Urothelium cell line (cell line): ENCODE measurements at regions not wholly inside any gene's neighbourhood (a gene's known extent, or its start where the extent isn't known, plus 50 kb on each side); places are given as distances from the start of the nearest gene placed in this dataset.

Experiments used
- DNase-seq: peaks from one replicate; pipeline ENCODE4 v3.0.0; 2011; ENCODE audit warnings: low spot score, mixed read lengths
- FAIRE-seq: peaks from 2 replicates; lab custom pipeline; 2011; peaks lifted over from hg19 to GRCh38; lab: Jason Lieb, UNC

DNA sequence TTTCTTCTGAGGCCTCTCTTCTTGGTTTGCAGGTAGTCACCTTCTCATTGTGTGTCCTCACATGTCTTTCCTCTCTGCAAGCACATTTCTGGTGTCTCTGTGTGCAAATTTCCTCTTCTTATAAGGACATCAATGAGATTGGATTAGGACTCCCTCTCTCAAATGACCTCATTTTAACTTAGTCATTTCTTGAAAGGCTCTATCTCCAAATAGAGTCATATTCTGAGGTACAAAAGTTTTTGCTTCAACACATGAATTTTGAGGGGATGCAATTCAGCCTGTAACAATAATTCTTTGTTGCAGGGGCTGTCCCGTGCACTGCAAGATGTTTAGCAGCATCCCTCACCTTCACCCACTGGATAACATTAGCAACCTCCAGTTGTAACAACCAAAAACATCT lies 115.0 kb upstream of the DCBLD2 start:
- DNase-seq (no peak), FAIRE-seq (no peak)

GRCh38 chr3:99013777-99014315 lies 112.4 kb upstream of the DCBLD2 start:
- DNase-seq (no peak), FAIRE-seq (no peak)

GRCh38 chr3:99013077-99013476 lies 111.6 kb upstream of the DCBLD2 start:
- DNase-seq (no peak), FAIRE-seq (no peak)

DNA sequence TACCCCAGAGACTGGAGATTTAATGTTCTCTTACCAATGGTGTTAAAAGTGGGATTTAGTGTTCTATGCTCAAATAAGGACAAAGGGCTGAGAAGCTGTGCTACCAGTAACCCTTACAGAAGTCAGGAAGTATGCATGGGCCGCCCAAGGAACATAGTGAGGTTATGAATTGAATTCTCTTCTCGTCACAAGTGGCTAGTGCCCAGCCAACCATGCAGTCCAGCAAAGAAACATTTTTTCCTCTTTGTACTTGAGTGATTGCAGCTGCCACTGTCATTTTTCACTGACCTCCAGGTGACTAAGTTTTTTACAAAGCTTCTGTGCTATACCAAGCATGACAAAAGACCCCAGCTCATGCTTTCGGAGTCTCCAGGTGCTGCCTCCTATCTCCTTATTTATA lies 110.6 kb upstream of the DCBLD2 start:
- no peak for FAIRE-seq
- no peak for DNase-seq

GRCh38 chr3:99009851-99010250 lies 108.4 kb upstream of the DCBLD2 start:
- DNase-seq, result no peak
- FAIRE-seq, result no peak

DNA sequence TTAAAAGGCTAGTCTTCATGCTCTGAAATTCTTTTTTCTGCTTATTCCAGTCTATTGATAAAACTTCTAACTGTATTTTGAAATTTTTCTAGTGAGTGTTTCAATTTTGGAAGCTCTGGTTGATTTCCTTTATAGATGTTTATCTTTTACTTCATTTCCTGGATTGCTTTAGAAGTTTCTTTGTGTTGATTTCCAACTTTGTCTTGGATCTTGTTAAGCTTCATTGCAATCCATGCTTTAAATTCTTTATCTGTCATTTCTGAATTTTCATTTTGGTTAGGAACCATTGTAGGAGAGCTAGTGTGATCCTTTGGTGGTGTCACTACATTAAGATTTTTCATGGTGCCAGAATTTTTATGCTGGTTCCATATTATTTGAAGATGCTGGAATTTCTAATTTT lies 105.2 kb upstream of the DCBLD2 start:
- no peak for DNase-seq
- no peak for FAIRE-seq

- FAIRE-seq (no peak), DNase-seq (no peak)
These were observed 98.2 kb upstream of the DCBLD2 start for GRCh38 chr3:98999675-99000074.

DNA sequence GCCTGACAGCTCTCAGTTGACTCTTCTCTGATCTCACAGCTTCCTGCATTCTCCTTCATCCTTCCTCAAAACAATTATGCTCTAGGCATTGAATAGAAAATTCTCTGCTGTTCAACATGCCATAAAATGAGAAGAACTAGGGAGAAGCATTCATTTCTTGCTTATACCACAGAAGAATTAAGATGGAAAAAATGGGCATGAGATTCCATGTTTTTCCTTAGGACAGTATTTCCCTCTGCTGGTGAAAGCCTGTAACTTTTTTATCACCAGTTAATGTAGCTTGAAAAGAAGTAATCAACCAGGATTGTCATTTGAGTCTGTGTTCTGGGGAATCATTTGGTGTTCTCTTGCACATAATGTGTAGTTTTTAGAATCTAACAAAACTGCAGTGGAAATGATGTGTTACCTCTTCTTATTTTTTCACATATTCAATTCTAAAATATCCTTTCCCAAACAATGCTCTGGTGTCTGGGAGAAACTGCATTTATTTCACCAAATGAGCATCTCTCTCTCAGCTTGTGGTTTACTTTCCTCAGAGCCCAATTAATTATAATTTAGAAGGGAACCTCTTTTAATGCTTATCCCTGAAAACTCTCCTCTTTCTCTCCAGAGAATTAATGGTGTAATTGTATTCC lies 92.8 kb upstream of the DCBLD2 start:
- FAIRE-seq (no peak), DNase-seq (peak; percentile 22)

- DNase-seq, result no peak
- peak; percentile 58 for FAIRE-seq
These were observed 89.9 kb upstream of the DCBLD2 start for GRCh38 chr3:98991393-98991792.

DNA sequence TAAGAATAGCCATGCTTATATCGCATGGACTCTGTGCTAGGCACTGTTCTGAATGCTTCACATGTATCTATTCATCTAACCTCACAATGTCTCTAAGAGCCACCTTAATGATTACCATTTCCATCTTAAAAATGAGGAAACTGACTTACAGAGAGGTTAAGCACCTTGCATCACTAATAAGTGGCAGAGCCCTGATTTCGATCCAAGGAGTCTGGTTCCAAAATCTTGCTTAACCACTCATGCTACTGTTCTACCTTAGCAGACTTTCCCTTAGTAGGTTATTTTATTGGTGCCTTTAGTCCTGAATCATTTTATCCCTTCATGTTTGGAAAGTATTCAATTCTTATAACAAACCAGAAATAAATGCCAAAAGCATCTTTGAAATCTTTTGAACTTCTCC lies 89.2 kb upstream of the DCBLD2 start:
- FAIRE-seq (no peak), DNase-seq (no peak)

DNA sequence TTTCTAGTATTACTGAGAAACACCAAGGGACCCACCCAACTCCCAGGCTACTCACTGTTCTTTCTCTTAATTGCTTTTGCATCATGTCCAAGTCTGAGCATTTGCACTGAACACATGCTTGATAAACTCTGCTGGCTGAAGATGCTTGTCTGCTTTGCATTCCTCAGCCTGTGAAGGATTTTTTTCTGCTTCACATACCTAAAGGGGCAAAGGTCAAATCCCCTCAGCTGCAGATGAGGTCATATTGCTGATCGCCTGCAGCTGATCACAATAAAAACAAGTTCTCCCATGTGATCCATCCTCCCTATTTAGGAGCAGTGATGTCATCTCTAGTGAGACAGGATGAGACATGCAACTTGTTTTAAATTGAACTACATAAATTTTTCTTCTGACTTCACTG lies 84.6 kb upstream of the DCBLD2 start:
- DNase-seq, result peak; percentile 77
- FAIRE-seq, result peak; percentile 44

GRCh38 chr3:98985431-98985830 lies 83.9 kb upstream of the DCBLD2 start:
- FAIRE-seq (no peak), DNase-seq (no peak)

GRCh38 chr3:98984024-98984423 lies 82.5 kb upstream of the DCBLD2 start:
- FAIRE-seq, result no peak
- DNase-seq, result no peak

- no peak for DNase-seq
- peak; percentile 73 for FAIRE-seq
These were observed 80.9 kb upstream of the DCBLD2 start for GRCh38 chr3:98982351-98982750.

DNA sequence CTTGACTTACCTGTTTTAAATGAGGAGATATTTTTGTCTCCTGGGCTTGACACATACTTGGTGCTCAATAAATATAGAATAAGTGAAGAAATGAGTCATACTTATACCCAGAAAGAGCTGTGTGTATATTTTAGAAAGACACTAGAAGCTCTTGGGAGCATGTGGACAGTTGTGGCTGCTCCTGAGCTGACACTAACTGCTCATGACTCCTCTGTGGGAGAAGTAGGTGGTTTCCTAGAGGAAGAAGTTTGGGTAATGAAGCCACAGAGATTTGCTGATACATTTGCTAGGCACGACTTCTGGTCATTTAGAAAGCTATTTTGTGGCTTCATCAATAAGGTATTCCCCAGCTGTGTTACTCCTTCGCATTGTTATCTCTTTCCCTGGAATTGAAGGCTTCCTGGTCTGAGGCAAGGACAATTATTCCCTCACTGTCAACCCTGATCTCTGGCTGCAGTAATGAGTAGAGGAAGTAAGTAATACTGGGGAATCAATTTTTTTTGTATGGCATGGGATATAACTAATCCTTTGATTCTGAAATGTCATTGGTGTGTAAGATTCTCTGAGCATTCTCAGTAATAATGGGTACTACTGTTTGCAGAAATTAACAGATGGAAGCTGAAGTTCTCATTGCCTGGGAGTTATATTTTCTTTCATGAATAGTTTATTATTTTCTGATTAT lies 79.6 kb upstream of the DCBLD2 start:
- peak; percentile 61 for DNase-seq
- FAIRE-seq, result peak; percentile 91

GRCh38 chr3:98979296-98979695 lies 77.8 kb upstream of the DCBLD2 start:
- no peak for DNase-seq
- no peak for FAIRE-seq

DNA sequence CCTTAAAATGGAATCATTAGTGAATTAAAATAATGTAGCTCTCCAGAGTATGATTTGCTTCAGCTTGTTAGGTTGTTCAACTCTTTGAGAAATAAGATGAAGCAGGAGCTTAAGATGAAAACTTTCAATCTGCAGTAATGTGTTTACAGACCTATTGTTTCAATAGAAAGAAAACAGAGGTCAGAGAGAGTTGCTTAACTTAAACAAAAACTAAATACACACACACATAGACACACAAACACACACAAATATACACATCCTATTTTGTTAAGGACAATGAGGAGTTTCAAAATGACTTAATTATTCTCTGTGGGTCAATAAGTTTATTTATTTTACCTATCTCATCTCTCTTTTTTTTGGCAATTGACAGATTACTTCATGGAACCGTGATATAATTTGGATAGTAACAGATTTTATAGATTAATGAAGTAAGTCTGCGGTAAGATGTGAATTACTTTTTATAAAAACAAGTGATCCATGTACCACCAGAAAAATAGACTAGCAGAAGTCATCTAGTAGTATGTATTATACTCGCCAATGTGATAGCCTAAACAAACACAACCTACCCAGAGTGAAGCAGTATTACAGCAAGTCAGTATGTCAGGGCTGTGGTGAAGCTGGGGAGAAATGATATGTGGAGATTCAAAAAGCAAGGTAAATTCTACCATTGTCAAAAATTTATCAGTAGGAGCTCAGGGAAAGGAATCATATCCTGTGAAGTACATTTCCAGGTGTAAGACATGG lies 76.7 kb upstream of the DCBLD2 start:
- FAIRE-seq (peak; percentile 68), DNase-seq (no peak)

GRCh38 chr3:98977520-98977919 lies 76.0 kb upstream of the DCBLD2 start:
- peak; percentile 69 for DNase-seq

DNA sequence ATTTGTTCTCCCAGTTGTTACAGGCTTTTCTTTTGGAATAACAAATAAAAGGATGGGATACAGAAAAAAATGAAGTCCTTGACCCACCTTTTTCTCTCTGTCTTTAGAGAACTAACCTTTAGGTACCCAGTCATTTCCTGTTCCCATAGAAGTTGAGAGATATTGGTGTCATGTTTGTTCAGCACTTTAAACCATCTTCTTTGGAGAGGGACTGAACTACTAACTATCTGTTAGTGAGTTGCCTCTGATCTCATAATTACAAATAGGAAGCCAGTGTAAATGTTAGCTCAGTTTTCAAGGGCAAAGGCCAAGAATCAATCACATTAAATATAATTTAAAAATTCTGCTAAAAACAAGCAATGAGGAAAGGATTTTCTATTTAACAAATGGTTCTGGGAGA lies 72.9 kb upstream of the DCBLD2 start:
- no peak for DNase-seq
- FAIRE-seq, result no peak

More at GRCh38 chr3:98977520-98977919, 76.0 kb upstream of the DCBLD2 start:
- no peak for FAIRE-seq

GRCh38 chr3:98972720-98973119 lies 71.2 kb upstream of the DCBLD2 start:
- DNase-seq (no peak), FAIRE-seq (peak; percentile 50)

- no peak for FAIRE-seq
These were observed 70.7 kb upstream of the DCBLD2 start for GRCh38 chr3:98972155-98972554.

More at GRCh38 chr3:98972155-98972554, 70.7 kb upstream of the DCBLD2 start:
- peak; percentile 44 for DNase-seq
